Spleen (tissue), 7 donors: ENCODE measurements at regions not wholly inside any gene's neighbourhood (a gene's known extent, or its start where the extent isn't known, plus 50 kb on each side); places are given as distances from the start of the nearest gene placed in this dataset.

ENCODE experiments used
- CTCF ChIP-seq, 11 experiments: fragments of 200-600 bp in 7 of 11; fragments of 450-650 bp in 4 of 11; sonication (generic) in 4 of 11; IDR thresholded peaks in 8 of 11; conservative IDR thresholded peaks in 3 of 11; 1 replicate in 7 of 11; 2 replicates in 4 of 11; pipeline versions ENCODE4 v1.4.0 to v1.8.0; 2016 to 2021; ENCODE audit warnings: antibody characterized with exemption in 11 of 11, inconsistent platforms in 4 of 11, mild to moderate bottlenecking in 1 of 11
- POLR2AphosphoS5 ChIP-seq, 3 donors: sonication (generic); formaldehyde crosslinking; IDR thresholded peaks; one replicate each; pipeline ENCODE4 v1.5.1; 2017; ENCODE audit warnings: antibody characterized with exemption in 3 of 3
- donor health status: DM: no; HTN: no; CAD: no; lungs with moderate emphysema.
- donor health status: DM: no; HTN: no; CAD: no.
- donor health status: DM: no; HTN: no; CAD: no.

GRCh38 chr2:120545521-120546047, 190.1 kb upstream of the GLI2 start:
- no peak for TF ChIP-seq CTCF (IDR thresholded peaks at IDR 0.05 in 8 of 11, conservative IDR thresholded peaks at IDR 0.05 in 3 of 11)
- TF ChIP-seq POLR2AphosphoS5 (IDR thresholded peaks at IDR 0.05): no peak
